GM12865 (cell line): ENCODE measurements at regions not wholly inside any gene's neighbourhood (a gene's known extent, or its start where the extent isn't known, plus 50 kb on each side); places are given as distances from the start of the nearest gene placed in this dataset.

ENCODE experiments used
- DNase-seq: peaks from one replicate; pipeline ENCODE4 v3.0.0; 2010; ENCODE audit warnings: low read depth
- H3K4me3 ChIP-seq: 2 replicates; pipeline ENCODE4 v1.5.1; 2011; ENCODE audit warnings: mild to moderate bottlenecking, low read depth, low read length, control low read depth
- TF ChIP-seq, protein P1 (sequence below): IDR thresholded peaks from 2 replicates; pipeline ENCODE4 v1.5.1; 2011; ENCODE audit warnings: low read length, control low read depth, low read depth, inconsistent platforms; ENCODE audit not compliant: insufficient read depth; ENCODE audit errors: missing control alignments

DNA sequence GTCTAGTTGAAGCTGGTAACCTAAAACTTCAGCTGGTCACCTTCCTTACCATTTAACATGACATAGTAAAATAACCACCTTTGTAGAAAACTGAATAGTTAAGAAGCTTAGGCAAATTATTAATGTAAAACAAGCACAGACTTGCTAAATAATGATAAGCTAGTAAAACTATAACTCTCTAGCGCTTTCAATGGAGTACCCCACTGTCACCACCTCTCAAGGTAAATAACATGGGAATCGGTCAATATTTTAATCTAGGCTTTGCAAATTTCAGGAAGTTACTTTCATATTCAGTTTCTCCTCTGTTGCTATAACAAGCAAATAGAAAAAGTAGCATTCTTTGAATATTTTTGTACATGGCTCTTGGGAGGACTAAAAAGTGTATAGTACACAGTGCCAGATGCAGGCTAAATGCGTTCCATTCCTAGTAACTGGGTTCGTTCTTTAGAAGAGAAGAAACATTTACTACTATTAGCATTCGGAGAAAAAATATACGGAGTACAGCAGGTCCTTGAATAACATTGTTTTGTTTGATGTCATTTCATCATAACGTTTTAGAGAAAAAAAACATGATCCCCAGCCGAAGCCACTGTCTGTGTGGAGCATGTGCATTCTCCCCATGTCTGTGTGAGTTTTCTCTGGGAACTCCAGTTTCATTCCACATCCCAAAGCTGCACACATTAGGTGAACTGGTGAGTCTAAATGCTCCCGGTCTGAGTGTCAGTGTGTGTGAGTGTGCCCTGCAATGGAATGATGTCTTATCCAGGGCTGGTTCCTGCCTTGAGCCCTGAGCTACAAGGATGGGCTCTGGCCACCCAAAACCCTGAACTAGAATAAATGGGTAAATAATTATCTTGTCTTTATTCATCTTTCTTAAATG lies 52.5 kb downstream of the EPRS1 start:
- no peak overlapping the region for H3K4me3 ChIP-seq
- TF ChIP-seq, protein P1, sequence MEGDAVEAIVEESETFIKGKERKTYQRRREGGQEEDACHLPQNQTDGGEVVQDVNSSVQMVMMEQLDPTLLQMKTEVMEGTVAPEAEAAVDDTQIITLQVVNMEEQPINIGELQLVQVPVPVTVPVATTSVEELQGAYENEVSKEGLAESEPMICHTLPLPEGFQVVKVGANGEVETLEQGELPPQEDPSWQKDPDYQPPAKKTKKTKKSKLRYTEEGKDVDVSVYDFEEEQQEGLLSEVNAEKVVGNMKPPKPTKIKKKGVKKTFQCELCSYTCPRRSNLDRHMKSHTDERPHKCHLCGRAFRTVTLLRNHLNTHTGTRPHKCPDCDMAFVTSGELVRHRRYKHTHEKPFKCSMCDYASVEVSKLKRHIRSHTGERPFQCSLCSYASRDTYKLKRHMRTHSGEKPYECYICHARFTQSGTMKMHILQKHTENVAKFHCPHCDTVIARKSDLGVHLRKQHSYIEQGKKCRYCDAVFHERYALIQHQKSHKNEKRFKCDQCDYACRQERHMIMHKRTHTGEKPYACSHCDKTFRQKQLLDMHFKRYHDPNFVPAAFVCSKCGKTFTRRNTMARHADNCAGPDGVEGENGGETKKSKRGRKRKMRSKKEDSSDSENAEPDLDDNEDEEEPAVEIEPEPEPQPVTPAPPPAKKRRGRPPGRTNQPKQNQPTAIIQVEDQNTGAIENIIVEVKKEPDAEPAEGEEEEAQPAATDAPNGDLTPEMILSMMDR = no peak
- no peak for DNase-seq

DNA sequence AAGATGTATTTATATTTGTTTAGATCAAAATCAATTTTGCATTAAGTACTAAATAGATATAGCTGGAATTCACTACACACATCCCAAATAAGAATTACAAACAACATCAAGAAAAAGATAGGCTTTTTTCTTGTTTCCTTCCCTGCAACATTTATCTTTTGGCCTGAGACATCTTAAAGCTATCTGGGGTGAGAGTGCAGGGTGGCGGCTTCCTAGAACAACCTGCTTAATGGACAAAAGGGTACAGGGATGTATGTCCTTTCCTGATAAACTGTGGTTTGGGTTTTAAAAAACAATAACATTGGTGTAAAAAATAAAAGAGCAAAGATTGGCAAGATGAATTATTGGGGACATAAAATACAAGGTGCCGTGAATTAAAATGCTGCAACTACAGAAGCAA lies 54.4 kb downstream of the EPRS1 start:
- DNase-seq = no peak
- no peak overlapping the region for H3K4me3 ChIP-seq
- TF ChIP-seq, protein P1 = no peak

DNA sequence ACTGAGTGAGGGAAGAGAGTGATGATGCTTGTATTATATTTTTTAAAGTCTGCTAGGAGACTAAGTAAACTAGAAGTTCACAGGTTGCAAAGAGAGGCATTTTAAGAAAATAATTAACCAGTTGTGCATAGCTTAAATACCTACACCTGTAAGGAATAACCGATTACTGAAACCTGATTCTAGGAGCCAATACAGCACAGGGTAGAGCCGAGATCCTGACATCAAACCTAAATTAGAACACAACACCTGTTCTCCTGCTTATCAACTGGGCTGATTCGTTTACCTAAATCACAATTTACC lies 54.8 kb downstream of the EPRS1 start:
- DNase-seq = no peak
- TF ChIP-seq, protein P1 = no peak

DNA sequence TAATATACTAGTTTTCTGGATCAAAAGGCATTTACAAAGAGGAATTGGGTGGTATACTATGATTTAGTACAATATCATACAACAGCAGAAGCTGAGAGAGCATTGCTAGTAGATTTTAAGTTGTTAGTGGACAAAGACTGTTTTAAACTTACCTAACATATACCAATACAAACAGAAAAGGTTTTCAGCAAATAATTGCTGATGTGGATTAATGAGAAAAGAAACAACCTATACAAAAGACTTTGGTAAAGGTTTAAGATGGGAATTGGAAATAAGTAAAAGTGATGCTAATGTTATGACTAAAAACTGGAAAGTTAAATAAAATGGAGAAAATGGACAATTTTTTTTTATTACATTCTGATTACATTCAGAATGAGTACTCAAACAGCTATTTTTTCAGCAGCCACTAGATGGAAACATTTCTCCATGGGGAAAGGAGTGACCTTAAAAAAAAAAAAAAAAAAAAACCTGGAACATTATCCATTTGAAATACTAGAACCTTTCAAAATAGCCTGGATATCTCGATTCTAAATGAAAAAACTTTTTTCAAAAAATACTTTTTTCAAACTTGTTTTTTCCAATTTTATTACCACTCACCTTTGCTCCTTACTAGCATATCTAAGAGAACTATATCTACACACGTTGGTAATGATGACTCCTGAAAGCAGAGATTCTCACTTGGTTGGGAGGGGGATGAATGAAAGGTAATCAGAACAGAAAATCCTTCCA lies 55.4 kb downstream of the EPRS1 start:
- peak; percentile 9 for DNase-seq
- no peak overlapping the region for H3K4me3 ChIP-seq
- TF ChIP-seq, protein P1 = peak; percentile 32

More for the DNA sequence above, 54.8 kb downstream of the EPRS1 start:
- H3K4me3 ChIP-seq = no peak overlapping the region

DNA sequence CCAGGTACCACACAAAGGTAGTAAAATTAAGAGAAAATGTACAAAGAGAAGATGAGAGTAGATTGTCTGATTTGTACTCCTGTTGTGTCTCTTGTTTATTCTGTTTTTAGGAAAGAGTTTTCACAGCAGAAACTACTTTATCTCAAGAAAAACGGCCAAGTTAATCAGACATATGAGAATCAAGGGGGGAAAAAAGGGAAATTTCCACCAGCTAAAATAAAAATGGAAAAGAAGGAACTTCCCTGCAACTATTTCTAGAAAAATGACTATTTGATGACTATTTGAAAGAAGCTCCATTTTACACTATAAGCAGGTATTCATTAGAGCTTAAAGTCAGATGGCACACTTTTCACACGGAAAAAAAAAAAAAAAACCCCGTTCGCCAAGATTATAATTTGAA lies 56.5 kb downstream of the EPRS1 start:
- no peak overlapping the region for H3K4me3 ChIP-seq
- DNase-seq = no peak
- TF ChIP-seq, protein P1 = no peak

DNA sequence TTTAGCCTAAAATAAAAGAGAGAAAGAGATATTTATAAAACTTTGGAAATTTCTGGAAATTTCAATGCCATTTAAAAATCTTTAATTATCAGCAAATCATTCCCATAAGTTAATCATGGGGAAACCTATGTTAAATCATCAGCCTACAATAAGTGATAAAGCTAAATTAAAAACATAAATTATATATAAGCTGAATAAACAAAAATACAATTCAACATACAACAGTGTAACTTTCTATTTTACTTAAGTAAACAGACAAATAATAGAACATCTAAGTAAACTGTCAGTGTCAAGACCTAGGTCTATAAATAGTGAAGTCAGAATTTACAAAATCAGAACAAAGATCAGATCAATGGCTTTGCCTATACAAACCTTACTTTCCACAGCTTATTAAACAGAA lies 57.5 kb downstream of the EPRS1 start:
- TF ChIP-seq, protein P1 = no peak
- no peak overlapping the region; the same call in 1 of the 2 replicates for H3K4me3 ChIP-seq
- no peak for DNase-seq
